Endodermal cell (in vitro differentiated cells): ENCODE measurements at regions not wholly inside any gene's neighbourhood (a gene's known extent, or its start where the extent isn't known, plus 50 kb on each side); places are given as distances from the start of the nearest gene placed in this dataset.

ENCODE experiments used
- DNase-seq: peaks from one replicate; pipeline ENCODE4 v3.0.0-alpha.2; 2017
- H3K27ac ChIP-seq: 2 replicates; pipeline ENCODE4 v1.5.1; 2013; ENCODE audit warnings: mild to moderate bottlenecking, low read depth, low read length, moderate library complexity
- H3K27me3 ChIP-seq: 2 replicates; pipeline ENCODE4 v1.6.1; 2013; ENCODE audit warnings: mild to moderate bottlenecking, low read length, moderate library complexity; ENCODE audit not compliant: insufficient read depth, control insufficient read depth, poor library complexity, severe bottlenecking
- H3K36me3 ChIP-seq: 2 replicates; pipeline ENCODE4 v1.7.0; 2013; ENCODE audit warnings: mild to moderate bottlenecking, low read length, moderate library complexity; ENCODE audit not compliant: control insufficient read depth, insufficient read depth
- H3K4me1 ChIP-seq: one replicate; pipeline ENCODE4 v1.7.0; 2013; ENCODE audit warnings: low read length; ENCODE audit not compliant: control insufficient read depth, insufficient read depth
- H3K4me3 ChIP-seq: 2 replicates; pipeline ENCODE4 v1.5.1; 2013; ENCODE audit warnings: mild to moderate bottlenecking, low read length, moderate library complexity
- H3K9ac ChIP-seq: 2 replicates; pipeline ENCODE4 v1.6.1; 2013; ENCODE audit warnings: mild to moderate bottlenecking, low read length, moderate library complexity; ENCODE audit not compliant: poor library complexity, severe bottlenecking; ENCODE audit errors: extremely low read depth
- H3K9me3 ChIP-seq: 2 replicates; pipeline ENCODE4 v1.6.1; 2013; ENCODE audit warnings: mild to moderate bottlenecking, low read length, moderate library complexity; ENCODE audit not compliant: control insufficient read depth
- H3K27ac Mint-ChIP-seq: 2 replicates; pipeline ENCODE4 v1.8.0; 2020; ENCODE audit warnings: mixed read lengths
- H3K27me3 Mint-ChIP-seq: 2 replicates; pipeline ENCODE4 v1.8.0; 2021; ENCODE audit warnings: mild to moderate bottlenecking, mixed read lengths; ENCODE audit not compliant: insufficient read depth
- H3K36me3 Mint-ChIP-seq: 2 replicates; pipeline ENCODE4 v1.8.0; 2020; ENCODE audit warnings: low read depth, mixed read lengths
- H3K4me1 Mint-ChIP-seq: 2 replicates; pipeline ENCODE4 v1.8.0; 2020; ENCODE audit warnings: mixed read lengths
- H3K4me3 Mint-ChIP-seq: 2 replicates; pipeline ENCODE4 v1.8.0; 2020; ENCODE audit warnings: mild to moderate bottlenecking, moderate library complexity, mixed read lengths
- H3K9me3 Mint-ChIP-seq: 2 replicates; pipeline ENCODE4 v1.8.0; 2020; ENCODE audit warnings: mild to moderate bottlenecking, mixed read lengths
- WGBS, 2 experiments: methylation state at CpG; one replicate each; pipeline versions ENCODE4 v1.1.5 to v1.1.7; 2013; ENCODE audit warnings: missing lambda C conversion rate in 2 of 2, mixed read lengths in 1 of 2; ENCODE audit not compliant: insufficient coverage in 1 of 2, insufficient read length in 1 of 2; 5-methylcytosine and 5-hydroxymethylcytosine counted together
- TF ChIP-seq, protein P1 (sequence below): fragments of 200-600 bp; sonication (generic); conservative IDR thresholded peaks from 2 replicates; pipeline ENCODE4 v1.5.0; 2021; ENCODE audit warnings: antibody characterized with exemption, mild to moderate bottlenecking

DNA sequence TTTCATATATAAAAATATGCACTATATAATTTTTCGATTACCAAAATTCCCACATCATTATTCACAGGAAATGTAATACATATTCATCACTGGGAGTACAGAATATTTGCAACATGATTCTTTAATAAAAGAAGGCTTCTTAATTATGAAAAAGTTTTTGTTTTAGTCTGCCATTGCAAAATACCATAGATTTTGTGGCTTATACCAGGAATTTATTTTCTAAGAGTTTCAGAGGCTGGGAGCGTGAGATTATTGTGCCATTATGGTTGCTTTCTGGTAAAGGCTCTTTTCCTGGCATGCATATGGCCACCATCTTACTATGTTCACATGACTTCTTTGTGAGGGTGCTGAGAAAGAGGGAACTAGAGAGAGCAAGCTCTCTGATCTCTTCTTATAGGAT, 306.9 kb upstream of the ADGRB3 start:
- no peak for DNase-seq
- no peak overlapping the region for H3K27ac ChIP-seq
- H3K36me3 ChIP-seq = no peaks in the 10 kb centered on the region
- H3K4me3 ChIP-seq = no peak overlapping the region
- H3K27me3 Mint-ChIP-seq = no peaks in the 10 kb centered on the region
- no peak overlapping the region for H3K27ac Mint-ChIP-seq
- H3K9ac ChIP-seq = no peak overlapping the region
- no peaks in the 10 kb centered on the region for H3K27me3 ChIP-seq
- no peaks in the 10 kb centered on the region for H3K9me3 ChIP-seq
- H3K36me3 Mint-ChIP-seq = no peaks in the 10 kb centered on the region
- H3K4me1 Mint-ChIP-seq = peaks cover 3% of the 10 kb centered on the region
- WGBS, 2 experiments = 85 to 100% methylated on average over 1 to 2 of the region's 2 CpGs
- H3K9me3 Mint-ChIP-seq = no peaks in the 10 kb centered on the region
- H3K4me1 ChIP-seq = no peaks in the 10 kb centered on the region
- TF ChIP-seq, protein P1, sequence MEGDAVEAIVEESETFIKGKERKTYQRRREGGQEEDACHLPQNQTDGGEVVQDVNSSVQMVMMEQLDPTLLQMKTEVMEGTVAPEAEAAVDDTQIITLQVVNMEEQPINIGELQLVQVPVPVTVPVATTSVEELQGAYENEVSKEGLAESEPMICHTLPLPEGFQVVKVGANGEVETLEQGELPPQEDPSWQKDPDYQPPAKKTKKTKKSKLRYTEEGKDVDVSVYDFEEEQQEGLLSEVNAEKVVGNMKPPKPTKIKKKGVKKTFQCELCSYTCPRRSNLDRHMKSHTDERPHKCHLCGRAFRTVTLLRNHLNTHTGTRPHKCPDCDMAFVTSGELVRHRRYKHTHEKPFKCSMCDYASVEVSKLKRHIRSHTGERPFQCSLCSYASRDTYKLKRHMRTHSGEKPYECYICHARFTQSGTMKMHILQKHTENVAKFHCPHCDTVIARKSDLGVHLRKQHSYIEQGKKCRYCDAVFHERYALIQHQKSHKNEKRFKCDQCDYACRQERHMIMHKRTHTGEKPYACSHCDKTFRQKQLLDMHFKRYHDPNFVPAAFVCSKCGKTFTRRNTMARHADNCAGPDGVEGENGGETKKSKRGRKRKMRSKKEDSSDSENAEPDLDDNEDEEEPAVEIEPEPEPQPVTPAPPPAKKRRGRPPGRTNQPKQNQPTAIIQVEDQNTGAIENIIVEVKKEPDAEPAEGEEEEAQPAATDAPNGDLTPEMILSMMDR = no peak
- no peak overlapping the region for H3K4me3 Mint-ChIP-seq

DNA sequence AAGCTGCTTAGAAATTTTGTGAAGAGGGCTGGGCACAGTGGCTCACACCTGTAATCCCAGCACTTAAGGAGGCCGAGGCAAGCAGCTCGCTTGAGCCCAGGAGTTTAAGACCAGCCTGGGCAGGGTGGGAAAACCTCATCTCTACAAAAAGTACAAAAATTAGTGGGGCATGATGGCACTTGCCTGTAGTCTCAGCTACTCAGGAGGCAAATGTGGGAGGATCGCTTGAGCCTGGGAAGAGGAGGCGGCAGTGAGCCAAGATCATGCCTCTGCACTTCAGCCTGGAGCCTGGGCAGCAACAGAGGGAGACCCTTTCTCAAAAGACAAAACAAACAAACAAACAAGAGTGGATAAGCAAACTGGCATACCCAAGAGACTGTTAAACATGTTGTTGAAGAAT, 308.3 kb upstream of the ADGRB3 start:
- H3K27me3 Mint-ChIP-seq = no peaks in the 10 kb centered on the region

GRCh38 chr6:68317366-68317765, 317.7 kb upstream of the ADGRB3 start:
- Mint-ChIP-seq H3K36me3 (no peaks in the 10 kb centered on the region), H3K27me3 (no peaks in the 10 kb centered on the region), H3K9me3 (no peaks in the 10 kb centered on the region), H3K27ac (no peak overlapping the region), H3K4me3 (no peak overlapping the region), H3K4me1 (peaks cover 4% of the 10 kb centered on the region)
- DNase-seq = no peak
- H3K4me3 ChIP-seq = no peak overlapping the region
- no peak overlapping the region for H3K9ac ChIP-seq
- no peaks in the 10 kb centered on the region for H3K4me1 ChIP-seq
- no peaks in the 10 kb centered on the region for H3K36me3 ChIP-seq
- TF ChIP-seq, protein P1 = no peak
- no peak overlapping the region for H3K27ac ChIP-seq
- 43 to 45% methylated on average over 2 of the region's 2 CpGs for WGBS, 2 experiments
- H3K27me3 ChIP-seq = no peaks in the 10 kb centered on the region
- H3K9me3 ChIP-seq = no peaks in the 10 kb centered on the region

More for the DNA sequence above, 308.3 kb upstream of the ADGRB3 start:
- WGBS, 2 experiments = 82 to 100% methylated on average over 2 to 4 of the region's 4 CpGs
- H3K4me3 Mint-ChIP-seq = no peak overlapping the region
- H3K9me3 Mint-ChIP-seq = no peaks in the 10 kb centered on the region
- Histone ChIP-seq H3K4me3 (no peak overlapping the region), H3K27ac (no peak overlapping the region), H3K27me3 (no peaks in the 10 kb centered on the region), H3K9me3 (no peaks in the 10 kb centered on the region), H3K9ac (no peak overlapping the region), H3K36me3 (no peaks in the 10 kb centered on the region), H3K4me1 (no peaks in the 10 kb centered on the region)
- DNase-seq = peak; percentile 50
- no peaks in the 10 kb centered on the region for H3K36me3 Mint-ChIP-seq
- TF ChIP-seq, protein P1 = no peak
- peaks cover 3% of the 10 kb centered on the region for H3K4me1 Mint-ChIP-seq
- H3K27ac Mint-ChIP-seq = no peak overlapping the region
